ENCODE measurements at regions not wholly inside any gene's neighbourhood (a gene's known extent, or its start where the extent isn't known, plus 50 kb on each side); places are given as distances from the start of the nearest gene placed in this dataset.

DNA sequence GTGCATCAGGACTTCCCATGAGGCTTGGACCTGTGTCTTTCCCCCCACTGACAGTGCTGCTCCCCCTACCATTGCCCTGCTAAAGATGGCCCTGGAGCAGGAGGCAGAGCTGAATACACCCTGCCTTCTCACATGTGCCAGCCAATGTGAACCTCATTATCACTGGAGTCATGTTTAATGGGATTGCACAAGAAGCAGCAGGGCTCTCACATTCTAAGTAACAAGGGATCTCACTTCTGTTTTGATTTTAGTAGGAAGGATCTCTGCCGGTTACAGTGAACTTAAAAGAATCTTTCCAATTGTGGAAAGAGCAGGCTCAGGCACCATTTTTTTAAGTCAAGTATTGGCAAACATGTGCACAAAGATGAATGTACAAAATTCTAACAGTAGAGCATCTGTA, 322.1 kb upstream of the MEX3C start:
- H3K9me3 ChIP-seq: no peaks in the 10 kb centered on the region
- H3K4me3 ChIP-seq: no peak overlapping the region

GRCh38 chr18:51520676-51521180, 323.2 kb upstream of the MEX3C start:
- no peaks in the 10 kb centered on the region for H3K36me3 ChIP-seq
- DNase-seq: no peak
- no peak overlapping the region for H3K4me3 ChIP-seq
- H3K9me3 ChIP-seq: no peaks in the 10 kb centered on the region
- no peaks in the 10 kb centered on the region for H3K27me3 ChIP-seq

More for the DNA sequence above, 322.1 kb upstream of the MEX3C start:
- DNase-seq: no peak
- Histone ChIP-seq H3K27me3 (no peaks in the 10 kb centered on the region), H3K36me3 (no peaks in the 10 kb centered on the region)

DNA sequence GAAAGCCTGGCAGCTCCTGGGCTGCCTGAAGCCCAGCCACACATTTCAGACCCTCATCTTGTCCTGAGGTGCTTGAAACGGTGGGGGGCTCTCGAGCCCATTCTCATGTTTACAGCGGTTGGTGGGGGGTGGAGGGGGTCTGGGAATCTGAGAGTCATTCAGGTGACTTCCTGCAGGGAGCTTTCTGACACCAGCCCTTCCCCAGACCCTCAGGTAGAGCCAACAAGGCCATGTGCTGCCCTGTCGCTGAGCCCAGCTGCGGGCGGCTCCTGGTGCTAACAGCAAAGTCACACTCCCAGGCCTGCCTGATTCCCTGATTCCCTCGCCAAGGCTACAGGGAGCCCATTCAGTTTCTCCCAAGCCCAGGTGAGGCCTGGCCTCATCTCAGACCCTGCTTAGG, 324.9 kb upstream of the MEX3C start:
- Histone ChIP-seq H3K36me3 (no peaks in the 10 kb centered on the region), H3K4me3 (no peak overlapping the region)
- no peak for DNase-seq

GRCh38 chr18:51522821-51523220, 325.3 kb upstream of the MEX3C start:
- Histone ChIP-seq H3K36me3 (no peaks in the 10 kb centered on the region), H3K9me3 (no peaks in the 10 kb centered on the region)
- DNase-seq: no peak

More for the DNA sequence above, 324.9 kb upstream of the MEX3C start:
- Histone ChIP-seq H3K9me3 (no peaks in the 10 kb centered on the region), H3K27me3 (no peaks in the 10 kb centered on the region)

GRCh38 chr18:51523671-51524070, 326.2 kb upstream of the MEX3C start:
- H3K9me3 ChIP-seq: no peaks in the 10 kb centered on the region
- no peaks in the 10 kb centered on the region for H3K36me3 ChIP-seq
- DNase-seq: no peak
- no peaks in the 10 kb centered on the region for H3K27me3 ChIP-seq
- no peak overlapping the region for H3K4me3 ChIP-seq

More at GRCh38 chr18:51522821-51523220, 325.3 kb upstream of the MEX3C start:
- H3K27me3 ChIP-seq: no peaks in the 10 kb centered on the region
- H3K4me3 ChIP-seq: no peak overlapping the region

DNA sequence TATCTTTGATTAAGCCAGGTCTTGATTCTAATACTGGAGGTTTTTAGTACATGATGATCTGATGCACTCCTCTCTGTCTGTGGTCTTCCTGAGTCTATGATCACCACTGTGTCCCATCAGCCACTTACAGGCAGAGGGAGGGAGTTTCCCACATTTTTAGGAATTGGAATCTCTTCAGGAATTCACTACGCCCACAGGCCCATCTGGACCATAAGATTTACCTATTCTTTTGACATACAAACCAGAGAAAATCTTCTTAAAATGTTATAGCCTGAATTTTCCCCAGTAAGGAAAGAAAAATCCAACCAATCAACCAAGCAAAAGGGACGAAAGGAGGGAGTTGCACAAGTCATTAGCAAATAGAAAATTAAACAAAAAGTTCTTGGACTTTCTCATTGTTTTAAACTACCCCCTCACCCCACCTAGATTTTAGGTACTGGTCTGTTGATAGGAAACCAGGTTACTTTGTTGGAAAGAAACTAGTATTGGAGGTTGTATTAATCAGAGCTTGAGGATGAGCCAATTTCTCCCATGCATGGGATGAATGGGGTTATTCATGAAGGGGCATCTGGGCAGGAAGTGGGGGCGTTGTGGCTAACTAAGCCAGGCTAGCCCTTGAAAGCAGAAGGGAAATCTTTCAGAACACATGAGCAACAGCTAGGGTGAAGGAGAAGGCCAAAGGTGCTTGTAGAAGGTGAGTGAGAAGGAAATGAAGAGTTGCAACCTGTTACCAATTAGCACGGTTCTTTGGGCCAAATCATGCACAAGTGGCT, 328.2 kb upstream of the MEX3C start:
- Histone ChIP-seq H3K4me3 (no peak overlapping the region), H3K9me3 (no peaks in the 10 kb centered on the region), H3K27me3 (no peaks in the 10 kb centered on the region), H3K36me3 (no peaks in the 10 kb centered on the region)
- no peak for DNase-seq

- Histone ChIP-seq H3K27me3 (no peaks in the 10 kb centered on the region), H3K9me3 (no peaks in the 10 kb centered on the region), H3K4me3 (no peak overlapping the region), H3K36me3 (no peaks in the 10 kb centered on the region)
- DNase-seq: no peak
These were observed 330.3 kb upstream of the MEX3C start for GRCh38 chr18:51527826-51528225.

DNA sequence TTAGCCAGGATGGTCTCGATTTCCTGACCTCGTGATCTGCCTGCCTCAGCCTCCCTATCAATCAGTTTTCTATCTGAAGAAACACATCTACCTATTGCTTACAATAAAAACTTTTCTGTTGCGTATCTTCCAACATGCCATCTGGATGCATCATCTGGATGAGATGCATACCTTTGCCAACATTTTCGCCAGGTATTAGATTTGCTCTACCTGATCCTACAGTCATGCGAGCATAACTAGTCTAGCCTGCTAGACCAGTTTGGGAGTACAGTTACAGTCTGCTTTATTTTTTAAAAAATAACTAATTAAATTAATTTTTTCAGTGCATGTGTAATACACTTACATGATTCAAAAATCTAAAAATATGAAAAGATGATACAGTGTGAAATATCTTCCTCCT, 334.0 kb upstream of the MEX3C start:
- DNase-seq: no peak
- H3K9me3 ChIP-seq: no peaks in the 10 kb centered on the region
- H3K4me3 ChIP-seq: no peak overlapping the region
- no peaks in the 10 kb centered on the region for H3K36me3 ChIP-seq
- H3K27me3 ChIP-seq: no peaks in the 10 kb centered on the region

DNA sequence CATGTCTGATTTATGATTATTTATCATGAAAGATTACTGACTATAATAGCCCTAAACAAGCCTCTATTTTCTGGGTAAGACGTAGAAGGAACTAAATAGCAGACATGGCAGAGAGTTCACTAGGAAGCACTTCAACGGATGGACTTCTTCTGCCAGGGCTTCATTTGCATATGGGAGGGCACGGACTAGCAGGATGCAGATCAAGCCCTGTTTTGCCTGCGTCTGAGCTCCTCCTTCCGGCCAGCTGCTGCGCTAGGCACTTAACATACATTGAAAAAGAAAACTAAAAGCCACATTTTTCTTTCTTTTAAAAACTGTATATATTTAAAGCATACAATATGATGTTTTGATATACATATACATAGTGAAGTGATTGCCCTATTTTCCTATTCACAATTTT, 340.0 kb upstream of the MEX3C start:
- no peaks in the 10 kb centered on the region for H3K9me3 ChIP-seq
- H3K4me3 ChIP-seq: no peak overlapping the region
- no peaks in the 10 kb centered on the region for H3K27me3 ChIP-seq
- peak; percentile 26 for DNase-seq
- no peaks in the 10 kb centered on the region for H3K36me3 ChIP-seq

- Histone ChIP-seq H3K36me3 (no peaks in the 10 kb centered on the region), H3K27me3 (no peaks in the 10 kb centered on the region), H3K9me3 (no peaks in the 10 kb centered on the region), H3K4me3 (no peak overlapping the region)
- no peak for DNase-seq
These were observed 343.1 kb upstream of the MEX3C start for GRCh38 chr18:51540562-51540961.

DNA sequence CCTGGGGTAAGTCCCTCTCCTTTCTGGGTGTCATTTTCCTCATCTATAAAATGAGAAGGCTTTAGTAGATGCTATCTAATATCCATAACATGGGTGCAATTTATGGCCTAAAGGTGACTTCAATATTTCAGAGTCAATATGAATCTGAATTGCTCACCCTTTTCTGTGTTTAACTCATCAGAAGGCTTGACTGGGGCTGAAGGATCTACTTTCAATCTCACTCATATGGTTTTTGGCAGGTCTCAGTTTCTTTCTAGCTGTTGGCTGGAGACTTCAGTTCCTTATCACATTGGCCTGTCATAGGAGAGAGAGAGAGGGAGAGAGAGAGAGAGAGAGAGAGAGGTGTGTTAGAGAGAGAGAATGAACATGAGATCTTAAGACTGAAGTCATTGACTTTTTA, 343.7 kb upstream of the MEX3C start:
- Histone ChIP-seq H3K4me3 (no peak overlapping the region), H3K9me3 (no peaks in the 10 kb centered on the region), H3K27me3 (no peaks in the 10 kb centered on the region), H3K36me3 (no peaks in the 10 kb centered on the region)
- DNase-seq: no peak

DNA sequence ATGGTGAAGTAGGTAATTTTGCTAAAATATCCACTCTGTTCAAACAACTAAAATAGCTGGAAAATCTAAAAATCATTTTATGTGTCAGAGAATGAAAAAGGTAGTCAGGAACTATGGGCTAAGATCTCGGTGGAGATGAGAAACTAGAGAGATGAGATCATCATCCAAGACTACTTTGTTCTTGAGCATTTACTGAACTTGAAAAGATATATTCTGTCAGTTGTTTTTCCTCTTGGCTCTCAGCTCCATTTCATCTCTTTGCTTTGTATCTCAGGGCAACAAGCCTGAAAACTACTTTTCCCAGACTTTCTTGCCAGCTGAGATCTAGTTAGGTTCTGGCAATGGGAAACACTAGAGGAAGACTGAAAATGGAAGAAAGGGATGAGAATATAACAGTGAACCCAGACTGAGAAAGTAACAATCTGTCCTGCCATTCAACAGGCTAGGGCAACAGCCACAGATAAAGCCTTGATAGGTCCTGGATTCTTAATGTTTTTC, 346.2 kb upstream of the MEX3C start:
- Histone ChIP-seq H3K36me3 (no peaks in the 10 kb centered on the region), H3K4me3 (no peak overlapping the region), H3K27me3 (no peaks in the 10 kb centered on the region), H3K9me3 (no peaks in the 10 kb centered on the region)
- no peak for DNase-seq

DNA sequence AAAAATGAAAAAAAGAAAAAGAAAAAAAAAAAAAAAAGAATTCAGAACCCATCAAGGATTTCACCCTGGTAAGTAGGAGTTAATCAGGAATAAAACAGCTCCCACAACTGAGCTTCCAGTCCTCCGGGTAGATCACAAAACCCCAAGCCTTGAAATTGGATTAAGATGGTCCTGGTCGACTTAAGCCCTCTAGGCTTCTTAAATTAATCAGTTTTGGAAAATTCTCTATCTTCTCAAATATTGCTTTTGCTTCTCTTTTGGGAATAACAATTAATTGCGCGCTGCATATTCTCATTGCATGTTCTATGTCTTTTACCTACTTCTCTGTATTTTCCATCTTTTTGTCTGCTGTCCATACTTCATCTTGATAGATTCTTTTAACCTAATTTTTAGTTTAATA, 348.0 kb upstream of the MEX3C start:
- Histone ChIP-seq H3K27me3 (no peaks in the 10 kb centered on the region), H3K9me3 (no peaks in the 10 kb centered on the region), H3K36me3 (no peaks in the 10 kb centered on the region), H3K4me3 (no peak overlapping the region)
- DNase-seq: no peak

GRCh38 chr18:51559198-51559901, 361.9 kb upstream of the MEX3C start:
- Histone ChIP-seq H3K9me3 (no peaks in the 10 kb centered on the region), H3K36me3 (no peaks in the 10 kb centered on the region), H3K4me3 (no peak overlapping the region), H3K27me3 (no peaks in the 10 kb centered on the region)
- DNase-seq: no peak

DNA sequence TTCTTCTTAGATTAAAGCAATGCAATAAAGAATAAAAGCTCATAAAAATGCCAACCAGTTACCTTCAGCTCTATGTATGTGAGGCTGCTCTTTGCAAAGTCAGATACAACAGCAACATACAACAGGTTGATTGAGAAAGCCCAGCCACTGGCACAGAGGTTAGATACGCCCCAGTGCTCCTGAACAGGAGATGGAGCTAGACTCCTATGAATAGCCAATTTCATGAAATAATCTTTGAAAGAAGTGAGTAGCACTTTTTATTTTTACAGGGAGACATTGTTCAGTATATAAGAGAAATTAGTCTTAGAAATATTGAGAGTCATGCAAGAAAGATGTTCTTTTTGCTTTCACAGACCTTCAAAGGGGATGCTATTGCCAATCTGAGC, 362.4 kb upstream of the MEX3C start:
- DNase-seq: no peak
- H3K36me3 ChIP-seq: no peaks in the 10 kb centered on the region
- H3K9me3 ChIP-seq: no peaks in the 10 kb centered on the region
- no peak overlapping the region for H3K4me3 ChIP-seq
- H3K27me3 ChIP-seq: no peaks in the 10 kb centered on the region

GRCh38 chr18:51561821-51562220, 364.3 kb upstream of the MEX3C start:
- Histone ChIP-seq H3K9me3 (no peaks in the 10 kb centered on the region), H3K4me3 (no peak overlapping the region), H3K36me3 (no peaks in the 10 kb centered on the region), H3K27me3 (no peaks in the 10 kb centered on the region)
- DNase-seq: no peak

DNA sequence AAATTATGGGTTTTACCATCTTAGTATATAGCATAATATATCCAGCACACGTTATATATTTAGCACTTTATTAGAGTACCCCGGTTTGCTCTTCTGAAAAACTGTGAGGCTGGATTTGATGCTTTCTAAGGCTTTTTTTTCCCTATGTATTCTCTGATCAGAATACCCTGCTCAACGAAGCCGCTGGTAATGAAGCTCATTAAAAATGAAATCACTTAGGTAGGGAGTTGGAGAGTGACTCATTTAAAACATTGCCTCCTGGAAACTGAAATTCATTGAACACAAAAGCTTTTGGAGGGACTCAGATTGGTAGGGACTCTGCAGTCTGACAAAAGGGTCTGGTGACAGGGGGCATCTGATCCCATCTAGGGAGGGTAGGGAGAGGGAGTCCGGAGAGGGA, 365.4 kb upstream of the MEX3C start:
- H3K27me3 ChIP-seq: no peaks in the 10 kb centered on the region
- no peaks in the 10 kb centered on the region for H3K36me3 ChIP-seq
- H3K4me3 ChIP-seq: no peak overlapping the region
- DNase-seq: no peak
- no peaks in the 10 kb centered on the region for H3K9me3 ChIP-seq

DNA sequence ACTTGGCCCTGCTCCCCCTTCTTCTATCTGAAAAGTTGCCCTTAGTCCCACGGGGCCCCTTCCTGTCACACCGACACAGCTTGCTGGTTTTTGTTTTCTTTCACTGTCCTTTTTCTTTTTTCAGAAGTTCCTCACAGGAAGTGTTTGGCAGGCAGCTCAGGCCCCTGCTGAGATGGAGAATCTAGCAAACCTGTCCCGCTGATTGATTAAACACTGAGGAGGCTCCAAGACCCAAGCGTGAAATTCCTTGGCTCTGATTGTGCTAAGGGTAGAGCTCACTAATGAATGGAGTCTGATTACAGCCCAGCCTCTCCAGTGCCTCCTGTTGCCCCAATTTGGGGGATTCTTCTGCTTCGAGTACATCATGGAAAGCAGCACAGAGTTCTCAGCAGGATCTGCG, 365.9 kb upstream of the MEX3C start:
- Histone ChIP-seq H3K9me3 (no peaks in the 10 kb centered on the region), H3K4me3 (no peak overlapping the region), H3K27me3 (no peaks in the 10 kb centered on the region), H3K36me3 (no peaks in the 10 kb centered on the region)
- no peak for DNase-seq

Data from MG63 (cell line).